ENCODE measurements at regions not wholly inside any gene's neighbourhood (a gene's known extent, or its start where the extent isn't known, plus 50 kb on each side); places are given as distances from the start of the nearest gene placed in this dataset.
"Not testable (repeated sequence)": the region's sequence is repeated elsewhere in the genome, so short reads cannot be mapped to it uniquely, and the experiment has no call there.

DNA sequence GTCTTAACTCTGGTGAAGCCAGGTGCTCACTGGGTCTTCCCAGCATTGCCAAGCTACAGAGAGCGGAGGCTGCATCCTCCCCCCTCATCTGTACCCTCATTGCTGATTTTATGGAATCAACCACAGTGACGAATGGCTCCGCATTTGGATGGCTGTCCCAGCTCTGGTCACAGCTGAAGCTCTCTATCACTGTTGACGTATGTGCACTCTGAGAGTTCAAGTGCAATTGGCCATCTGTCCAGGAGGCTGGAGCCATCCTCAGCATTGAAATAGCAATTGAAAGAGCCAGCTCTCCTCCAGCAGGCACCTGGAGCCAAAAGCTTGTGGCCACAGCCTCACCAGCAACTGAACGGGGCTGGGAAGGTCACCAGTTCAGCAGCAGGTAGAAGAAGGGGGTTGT lies 494.1 kb downstream of the TMEM114 start:
- no peak for DNase-seq (ENCODE audit: low spot score)
- intact Hi-C loops (cut with DNase I) = no loop called here

DNA sequence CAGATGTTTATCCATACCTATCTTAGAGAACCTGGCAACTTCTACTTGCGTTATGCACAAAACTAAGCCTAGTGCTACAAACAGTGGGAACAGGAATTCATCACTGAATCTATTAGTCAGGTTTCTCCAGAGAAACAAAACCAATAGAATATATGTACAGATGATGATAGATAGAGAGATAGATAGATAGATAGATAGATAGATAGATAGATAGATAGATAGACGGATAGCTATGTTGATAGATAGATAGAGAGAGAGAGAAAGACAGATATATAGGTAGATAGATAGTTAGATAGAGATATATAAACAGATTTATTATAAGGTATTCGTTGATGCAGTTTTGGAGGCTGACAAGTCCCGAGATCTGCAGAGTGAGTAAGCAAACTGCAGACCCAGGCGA lies 495.6 kb downstream of the TMEM114 start:
- intact Hi-C loops (cut with DNase I) = no loop called here

GRCh38 chr16:8088820-8089338 lies 501.4 kb downstream of the TMEM114 start:
- intact Hi-C loops (cut with DNase I) = no loop called here
- DNase-seq (ENCODE audit: low spot score) = no peak

More for the DNA sequence above, 495.6 kb downstream of the TMEM114 start:
- DNase-seq (ENCODE audit: low spot score) = no peak

GRCh38 chr16:8087597-8088289 lies 502.6 kb downstream of the TMEM114 start:
- DNase-seq (ENCODE audit: low spot score) = no peak
- intact Hi-C loops (cut with DNase I) = no loop called here

DNA sequence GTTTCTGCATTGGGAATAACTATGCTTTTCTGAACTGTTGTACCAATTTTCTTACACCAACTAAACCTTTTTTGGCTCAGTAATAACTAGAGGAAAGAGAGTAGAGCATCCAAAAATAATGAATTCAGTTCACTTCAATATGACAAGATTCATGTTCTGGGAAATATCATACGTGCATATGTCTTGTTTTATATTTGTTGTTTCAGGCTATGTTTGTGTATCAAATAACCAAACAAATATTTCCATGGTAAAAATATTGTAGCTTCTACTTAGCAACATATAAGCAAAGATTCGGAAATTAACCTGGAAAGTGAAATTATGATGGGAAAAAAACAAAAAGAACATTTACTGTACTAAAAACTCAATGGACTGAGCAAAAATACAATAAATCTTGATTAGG lies 503.2 kb downstream of the TMEM114 start:
- intact Hi-C loops (cut with DNase I) = no loop called here
- no peak for DNase-seq (ENCODE audit: low spot score)

GRCh38 chr16:8084882-8085281 lies 505.4 kb downstream of the TMEM114 start:
- no peak for DNase-seq (ENCODE audit: low spot score)
- intact Hi-C loops (cut with DNase I) = no loop called here

GRCh38 chr16:8084302-8084701 lies 506.0 kb downstream of the TMEM114 start:
- intact Hi-C loops (cut with DNase I) = no loop called here
- DNase-seq (ENCODE audit: low spot score) = no peak

DNA sequence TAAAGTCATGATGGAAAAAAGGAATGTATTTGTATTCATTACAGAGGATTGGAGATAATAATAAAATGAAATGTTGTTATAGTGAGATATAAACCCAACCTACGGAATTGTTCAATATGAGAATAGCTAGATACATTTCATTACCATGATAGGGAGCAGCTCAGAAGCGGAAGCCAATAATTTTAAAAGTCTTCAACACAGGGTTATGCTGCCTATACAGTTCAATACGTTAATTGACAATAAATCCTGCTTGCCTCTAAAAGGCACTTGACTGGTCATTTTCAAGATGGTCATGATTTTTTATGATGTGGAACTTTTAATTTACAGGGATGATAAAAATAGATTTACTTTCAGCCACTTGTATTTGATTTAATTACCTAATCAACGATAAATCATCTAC lies 506.8 kb downstream of the TMEM114 start:
- intact Hi-C loops (cut with DNase I) = no loop called here
- DNase-seq (ENCODE audit: low spot score) = no peak

DNA sequence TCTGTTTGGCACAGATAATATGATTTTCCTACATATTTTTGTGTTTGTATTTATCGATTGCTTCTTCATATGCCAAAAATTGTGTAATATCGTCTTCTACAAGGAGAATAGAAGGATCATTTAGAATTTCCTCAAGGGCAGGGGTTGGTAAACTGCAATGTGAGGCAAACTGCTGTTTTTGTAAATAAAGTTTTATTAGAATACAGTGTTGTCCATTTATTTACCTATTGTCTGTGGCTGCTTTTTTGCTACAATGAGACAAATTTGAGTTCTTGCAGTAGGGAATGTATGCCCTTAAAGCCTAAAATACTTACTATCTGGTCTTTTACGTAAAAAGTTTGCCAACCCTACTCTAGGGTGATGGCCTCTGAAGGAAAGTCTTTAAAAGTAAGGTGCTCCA lies 509.5 kb downstream of the TMEM114 start:
- intact Hi-C loops (cut with DNase I) = no loop called here

GRCh38 chr16:8075271-8075670 lies 515.0 kb downstream of the TMEM114 start:
- intact Hi-C loops (cut with DNase I) = no loop called here
- no peak for DNase-seq (ENCODE audit: low spot score)

More for the DNA sequence above, 509.5 kb downstream of the TMEM114 start:
- no peak for DNase-seq (ENCODE audit: low spot score)

DNA sequence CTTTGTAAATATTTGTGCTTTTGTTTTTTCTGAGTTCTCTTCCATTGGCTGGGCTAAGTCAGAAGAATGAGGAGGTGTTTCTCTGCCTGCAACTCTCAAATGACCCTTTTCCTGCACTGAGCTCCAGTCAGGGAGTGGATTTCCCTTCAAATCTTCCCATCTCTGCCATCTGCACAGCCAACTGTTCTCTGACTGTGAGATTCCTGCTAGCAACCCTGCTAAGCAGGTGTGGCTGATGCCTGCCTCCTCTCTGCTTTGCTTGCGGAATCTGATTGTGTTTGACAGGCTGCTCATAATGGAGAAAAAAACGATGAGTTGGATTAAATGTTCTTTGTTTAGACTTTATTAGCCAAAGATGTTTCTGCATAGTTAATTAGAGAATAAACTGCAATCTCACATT lies 519.8 kb downstream of the TMEM114 start:
- intact Hi-C loops (cut with DNase I) = no loop called here
- no peak for DNase-seq (ENCODE audit: low spot score)

DNA sequence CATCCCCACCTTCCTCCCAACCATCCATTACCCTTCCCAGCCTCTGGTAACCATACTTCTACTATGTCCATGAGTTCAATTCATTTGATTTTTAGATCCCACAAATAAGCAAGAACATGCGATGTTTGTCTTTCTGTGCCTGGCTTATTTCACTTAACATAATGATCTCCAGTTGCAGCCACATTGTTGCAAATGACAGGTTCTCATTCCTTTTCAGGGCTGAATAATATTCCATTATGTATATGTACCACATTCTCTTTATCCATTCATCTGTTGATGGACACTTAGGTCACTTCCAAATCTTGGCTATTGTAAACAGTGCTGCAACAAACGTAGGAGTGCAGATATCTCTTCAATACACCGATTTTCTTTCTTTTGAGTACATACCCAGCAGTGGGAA lies 522.1 kb downstream of the TMEM114 start:
- intact Hi-C loops (cut with DNase I) = not testable (repeated sequence)

DNA sequence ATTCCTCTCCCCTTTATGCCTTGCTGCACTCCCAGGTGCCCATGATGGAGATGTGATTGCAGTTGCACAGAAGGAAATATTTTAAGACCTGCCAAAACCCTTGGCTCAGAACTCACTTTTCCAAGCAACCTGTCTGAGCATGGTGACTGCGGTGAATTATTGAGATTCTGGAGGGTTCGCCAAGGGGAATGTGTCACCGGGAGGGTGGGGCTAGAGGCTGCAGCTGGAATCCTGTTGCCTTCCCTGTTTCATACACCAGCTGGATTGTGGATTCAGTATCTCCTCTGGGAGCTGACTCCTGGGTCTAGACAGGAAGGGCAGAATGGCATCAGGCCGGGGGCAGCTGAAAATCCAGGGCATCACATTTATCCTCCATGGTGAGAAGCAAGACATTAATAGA lies 527.2 kb downstream of the TMEM114 start:
- intact Hi-C loops (cut with DNase I) = no loop called here
- DNase-seq (ENCODE audit: low spot score) = no peak

More for the DNA sequence above, 522.1 kb downstream of the TMEM114 start:
- not testable (repeated sequence) for DNase-seq (ENCODE audit: low spot score)

- intact Hi-C loops (cut with DNase I) = no loop called here
- no peak for DNase-seq (ENCODE audit: low spot score)
These were observed 527.6 kb downstream of the TMEM114 start for GRCh38 chr16:8062677-8063076.

DNA sequence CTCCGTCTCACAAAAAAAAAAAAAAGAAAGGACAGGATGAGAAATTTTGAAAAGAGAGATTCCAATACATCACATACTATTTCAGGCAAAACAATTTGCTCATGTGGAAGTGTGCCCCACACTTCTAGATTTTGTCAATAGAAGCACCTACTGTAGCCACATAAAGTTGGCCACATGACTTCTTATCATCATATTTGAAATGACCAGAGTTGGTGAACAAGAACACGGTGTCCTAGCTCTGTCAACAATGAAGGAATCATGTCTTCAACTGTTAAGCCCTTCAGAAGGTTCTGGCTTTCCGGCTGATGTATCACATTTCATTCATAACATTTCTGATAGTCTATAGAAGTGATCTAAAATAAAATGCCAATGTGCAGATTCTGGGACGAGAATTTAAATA lies 534.5 kb downstream of the TMEM114 start:
- intact Hi-C loops (cut with DNase I) = no loop called here
- DNase-seq (ENCODE audit: low spot score) = no peak

- intact Hi-C loops (cut with DNase I) = no loop called here
These were observed 536.9 kb downstream of the TMEM114 start for GRCh38 chr16:8053437-8053836.

DNA sequence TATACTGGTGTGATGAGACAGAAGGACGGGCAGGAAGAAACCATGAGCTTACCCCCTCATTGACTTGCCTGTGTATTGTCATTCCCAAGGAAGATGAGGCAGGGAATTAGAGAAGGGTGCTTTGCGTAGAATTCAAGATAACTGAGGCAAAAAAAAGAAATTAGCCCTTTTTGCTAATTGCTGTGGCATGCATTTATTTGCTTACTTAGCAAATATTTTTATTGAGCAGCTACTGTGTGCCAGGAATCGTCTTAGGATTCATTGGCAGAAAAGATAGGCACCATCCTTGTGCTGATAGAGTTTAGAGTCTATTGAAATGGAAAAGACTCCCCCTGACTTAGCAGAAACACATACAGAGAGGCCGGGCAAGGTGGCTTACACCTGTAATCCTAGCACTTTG lies 541.9 kb downstream of the TMEM114 start:
- intact Hi-C loops (cut with DNase I) = no loop called here
- DNase-seq (ENCODE audit: low spot score) = no peak

More at GRCh38 chr16:8053437-8053836, 536.9 kb downstream of the TMEM114 start:
- no peak for DNase-seq (ENCODE audit: low spot score)

DNA sequence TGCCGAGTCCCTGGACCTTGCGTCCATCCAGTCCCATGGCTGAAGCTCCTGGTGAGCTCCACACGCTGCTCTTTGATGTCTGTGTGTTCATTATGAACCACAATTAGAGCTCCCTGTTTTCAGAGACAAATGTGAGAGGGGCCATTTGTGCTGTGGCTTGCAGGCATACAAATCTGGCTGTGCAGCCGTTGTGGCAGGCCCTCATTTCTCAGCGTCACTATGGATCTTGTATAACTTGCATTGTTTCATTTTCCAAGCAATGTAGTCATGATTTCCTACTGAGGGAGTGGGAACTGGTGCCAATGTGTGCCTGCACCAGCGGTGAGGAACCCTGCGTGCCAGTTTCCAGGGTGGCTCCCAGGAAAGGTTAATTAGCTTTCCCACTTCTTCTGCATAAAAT lies 542.6 kb downstream of the TMEM114 start:
- DNase-seq (ENCODE audit: low spot score) = no peak
- intact Hi-C loops (cut with DNase I) = no loop called here

- DNase-seq (ENCODE audit: low spot score) = no peak
- intact Hi-C loops (cut with DNase I) = no loop called here
These were observed 545.5 kb downstream of the TMEM114 start for GRCh38 chr16:8044796-8045195.

DNA sequence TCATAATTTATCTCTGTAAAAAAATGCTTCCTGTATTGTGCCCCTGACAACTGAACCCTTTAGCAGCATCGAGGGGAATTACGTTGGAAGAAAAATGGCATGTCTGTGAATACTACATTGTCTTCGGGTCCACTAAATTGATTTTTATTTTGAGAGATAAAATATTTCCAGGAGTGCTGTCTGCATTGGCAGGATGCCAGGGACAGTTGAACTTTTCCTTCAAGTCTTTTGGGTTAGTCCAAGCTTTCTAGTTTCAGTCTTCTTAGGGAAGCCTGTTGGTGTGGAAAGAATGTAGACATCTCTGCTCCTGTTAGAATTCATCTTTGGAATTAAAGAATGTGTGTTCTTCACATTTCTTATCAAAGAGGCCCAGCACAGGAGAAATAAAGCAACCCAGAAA lies 557.9 kb downstream of the TMEM114 start:
- no peak for DNase-seq (ENCODE audit: low spot score)
- intact Hi-C loops (cut with DNase I) = no loop called here

DNA sequence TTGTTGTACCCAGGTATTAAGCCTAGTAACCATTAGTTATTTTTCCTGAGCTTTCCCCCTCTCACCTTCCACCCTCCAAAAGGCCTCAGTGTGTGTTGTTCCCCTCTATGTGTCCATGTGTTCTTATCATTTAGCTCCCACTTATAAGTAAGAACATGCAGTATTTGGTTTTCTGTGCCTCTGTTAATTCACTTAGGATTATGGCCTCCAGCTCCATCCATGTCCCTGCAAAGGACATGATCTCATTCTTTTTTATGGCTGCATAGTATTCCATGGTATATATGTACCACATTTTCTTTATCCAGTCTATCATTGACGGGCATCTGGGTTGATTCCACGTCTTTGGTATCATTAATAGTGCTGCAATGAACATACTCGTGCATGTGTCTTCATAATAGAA lies 560.3 kb downstream of the TMEM114 start:
- intact Hi-C loops (cut with DNase I); DNase-seq (ENCODE audit: low spot score): not testable (repeated sequence)

GRCh38 chr16:8026450-8026849 lies 563.9 kb downstream of the TMEM114 start:
- intact Hi-C loops (cut with DNase I) = no loop called here
- no peak for DNase-seq (ENCODE audit: low spot score)
